ENCODE measurements at regions not wholly inside any gene's neighbourhood (a gene's known extent, or its start where the extent isn't known, plus 50 kb on each side); places are given as distances from the start of the nearest gene placed in this dataset.

GRCh38 chr4:147050356-147050765 is 104.7 kb upstream of the TTC29 start:
- TF ChIP-seq POLR2A (IDR thresholded peaks at IDR 0.05) (no peak), CTCF (IDR thresholded peaks at IDR 0.05) (no peak)
